ENCODE measurements at regions not wholly inside any gene's neighbourhood (a gene's known extent, or its start where the extent isn't known, plus 50 kb on each side); places are given as distances from the start of the nearest gene placed in this dataset.
A peak's percentile ranks its signal among the peaks of the same experiment; 100 is the strongest.

DNA sequence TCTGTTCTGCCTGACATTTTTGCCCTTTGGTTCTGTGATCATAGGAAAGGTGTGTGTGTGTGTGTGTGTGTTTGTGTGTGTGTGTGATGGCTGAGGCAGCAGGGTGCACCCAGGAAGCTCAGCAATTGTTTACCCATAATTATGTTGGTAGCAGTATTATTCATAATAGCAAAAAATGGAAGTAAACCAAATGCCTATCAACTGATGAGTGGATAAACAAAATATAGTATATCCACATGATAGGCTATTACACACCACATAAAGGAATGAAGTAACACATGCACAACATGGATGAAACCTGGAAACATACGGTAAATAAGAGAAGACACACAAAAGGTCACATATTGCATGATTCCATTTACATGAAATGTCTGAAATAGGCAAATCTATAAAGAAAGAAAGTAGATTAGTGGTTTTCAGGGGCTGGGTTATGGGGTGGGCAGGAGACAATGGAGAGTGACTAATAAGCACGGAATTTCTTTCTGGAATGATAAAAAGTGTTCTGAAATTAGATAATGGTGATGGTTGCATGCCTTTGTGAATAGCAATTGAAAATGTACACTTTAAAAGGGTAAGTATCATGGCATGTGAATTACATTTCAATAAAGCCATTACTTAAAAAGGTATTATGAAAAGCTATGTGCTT is 167.2 kb downstream of the POLR2M start (continued):
- no peak for TF ChIP-seq TBX2 (CRISPR knock-in tag; IDR thresholded peaks at IDR 0.05; ENCODE audit: borderline replicate concordance)
- no peak for TF ChIP-seq JUND (CRISPR knock-in tag; IDR thresholded peaks at IDR 0.05)
- no peak for TF ChIP-seq PCBP1 (IDR thresholded peaks at IDR 0.05; ENCODE audit: borderline replicate concordance, low read depth, low read length)
- TF ChIP-seq, protein P1, sequence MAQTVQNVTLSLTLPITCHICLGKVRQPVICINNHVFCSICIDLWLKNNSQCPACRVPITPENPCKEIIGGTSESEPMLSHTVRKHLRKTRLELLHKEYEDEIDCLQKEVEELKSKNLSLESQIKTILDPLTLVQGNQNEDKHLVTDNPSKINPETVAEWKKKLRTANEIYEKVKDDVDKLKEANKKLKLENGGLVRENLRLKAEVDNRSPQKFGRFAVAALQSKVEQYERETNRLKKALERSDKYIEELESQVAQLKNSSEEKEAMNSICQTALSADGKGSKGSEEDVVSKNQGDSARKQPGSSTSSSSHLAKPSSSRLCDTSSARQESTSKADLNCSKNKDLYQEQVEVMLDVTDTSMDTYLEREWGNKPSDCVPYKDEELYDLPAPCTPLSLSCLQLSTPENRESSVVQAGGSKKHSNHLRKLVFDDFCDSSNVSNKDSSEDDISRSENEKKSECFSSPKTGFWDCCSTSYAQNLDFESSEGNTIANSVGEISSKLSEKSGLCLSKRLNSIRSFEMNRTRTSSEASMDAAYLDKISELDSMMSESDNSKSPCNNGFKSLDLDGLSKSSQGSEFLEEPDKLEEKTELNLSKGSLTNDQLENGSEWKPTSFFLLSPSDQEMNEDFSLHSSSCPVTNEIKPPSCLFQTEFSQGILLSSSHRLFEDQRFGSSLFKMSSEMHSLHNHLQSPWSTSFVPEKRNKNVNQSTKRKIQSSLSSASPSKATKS (CRISPR knock-in tag; IDR thresholded peaks at IDR 0.05), result no peak

DNA sequence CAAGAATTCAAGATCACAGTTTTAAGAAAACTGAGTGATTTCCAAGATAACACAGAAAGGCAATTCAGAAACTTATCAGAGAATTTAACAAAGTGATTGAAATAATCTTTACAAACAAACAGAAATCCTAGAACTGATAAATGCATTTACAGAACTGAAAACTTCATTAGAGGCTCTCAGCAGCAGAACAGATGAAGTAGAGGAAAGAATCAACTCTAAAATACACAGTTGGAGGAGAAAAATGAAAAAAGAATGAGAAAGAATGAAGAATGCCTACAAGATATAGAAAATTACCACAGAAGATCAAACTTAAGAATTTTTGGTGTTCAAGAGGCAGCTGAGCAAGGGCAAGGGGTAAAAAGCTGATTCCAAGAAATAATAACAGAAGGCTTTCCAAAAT is 168.8 kb downstream of the POLR2M start:
- H4K20me1 ChIP-seq (ENCODE audit: insufficient read depth, low read length), result no peaks in the 10 kb centered on the region
- no peak overlapping the region for H3K9ac ChIP-seq (ENCODE audit: insufficient read depth, low read depth, low read length)
- POLR2A ChIA-PET, result no interaction called here
- no peak for TF ChIP-seq PRDM15 (CRISPR knock-in tag; IDR thresholded peaks at IDR 0.05)
- TF ChIP-seq ZNF160 (CRISPR knock-in tag; IDR thresholded peaks at IDR 0.05), result 0 out of 2 replicates have a peak, but pooled peaks have one; percentile 60
- no peak for TF ChIP-seq ZNF589 (CRISPR knock-in tag; conservative IDR thresholded peaks at IDR 0.05)
- no peaks in the 10 kb centered on the region for H3K4me1 ChIP-seq (ENCODE audit: insufficient read depth, low read length)
- FAIRE-seq (no peak), DNase-seq (ENCODE audit: low spot score) (no peak), ATAC-seq (no peak)
- H3K27ac ChIP-seq (ENCODE audit: extremely low read length, insufficient read depth, low read length), result no peak overlapping the region
- H3K27me3 ChIP-seq (ENCODE audit: control insufficient read depth in 1 of 2, insufficient read depth in 2 of 2, low read length in 2 of 2), result peaks cover 0 to 5% of the 10 kb centered on the region in 2 experiments; a peak in 3 of 5 replicates
- H3K36me3 ChIP-seq (replicated peaks in 1 of 2; ENCODE audit: control insufficient read depth in 1 of 2, insufficient read depth in 2 of 2, low read length in 2 of 2), result no peaks in the 10 kb centered on the region
- no peak overlapping the region for H2AFZ ChIP-seq (ENCODE audit: low read length)
- in situ Hi-C loops (cut with HindIII; ENCODE audit: extremely low pct_ligation_motif_present, low pct_unique_long_range_greater_than_20kb), result no loop called here
- intact Hi-C loops (cut with micrococcal nuclease; ENCODE audit: unreplicated experiment), result no loop called here
- CTCF ChIA-PET (ENCODE audit: low intra/inter-chr PET ratio, low total read pairs), result no interaction called here
- no TSS peak for BruUV-seq (replicated peaks)
- H3K9me3 ChIP-seq (ENCODE audit: low read length), result peaks cover 9% of the 10 kb centered on the region
- no peak overlapping the region for H3K4me2 ChIP-seq (ENCODE audit: low read depth, low read length)
- no peaks in the 10 kb centered on the region for H3K79me2 ChIP-seq (ENCODE audit: insufficient read depth, low read length)
- H3K4me3 ChIP-seq (replicated peaks in 1 of 3; ENCODE audit: insufficient read depth in 1 of 3, low read depth in 2 of 3, low read length in 3 of 3), result no peak overlapping the region

All from HepG2 (cell line).